GM18508 (cell line): ENCODE measurements at regions not wholly inside any gene's neighbourhood (a gene's known extent, or its start where the extent isn't known, plus 50 kb on each side); places are given as distances from the start of the nearest gene placed in this dataset.

Source experiments
- ATAC-seq: cut with Tn5 transposase; IDR thresholded peaks from one replicate; pipeline ENCODE4 v1.9.1; 2021; ENCODE audit warnings: moderate number of reproducible peaks; ENCODE audit not compliant: insufficient read depth, unreplicated experiment

DNA sequence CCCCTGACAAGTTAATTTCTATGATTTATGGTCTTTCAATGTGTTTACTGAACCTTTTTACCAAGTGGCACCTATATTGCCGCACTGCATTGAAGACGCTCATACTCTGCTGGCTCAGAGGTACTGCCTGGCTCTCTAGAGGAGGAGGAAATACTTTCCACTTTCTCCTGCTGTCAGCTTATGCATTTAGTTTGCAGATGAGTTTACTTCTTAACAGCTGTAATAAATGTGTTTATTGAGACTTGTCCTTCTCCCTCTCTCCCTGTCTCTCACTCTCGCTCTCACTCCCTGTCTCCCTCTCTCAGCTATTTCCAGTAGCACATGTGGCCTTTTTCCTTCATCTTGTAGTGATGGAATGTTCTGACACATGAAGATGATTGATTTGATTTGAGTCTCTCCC is 60.3 kb upstream of the SPATA13 start:
- no peak for ATAC-seq

DNA sequence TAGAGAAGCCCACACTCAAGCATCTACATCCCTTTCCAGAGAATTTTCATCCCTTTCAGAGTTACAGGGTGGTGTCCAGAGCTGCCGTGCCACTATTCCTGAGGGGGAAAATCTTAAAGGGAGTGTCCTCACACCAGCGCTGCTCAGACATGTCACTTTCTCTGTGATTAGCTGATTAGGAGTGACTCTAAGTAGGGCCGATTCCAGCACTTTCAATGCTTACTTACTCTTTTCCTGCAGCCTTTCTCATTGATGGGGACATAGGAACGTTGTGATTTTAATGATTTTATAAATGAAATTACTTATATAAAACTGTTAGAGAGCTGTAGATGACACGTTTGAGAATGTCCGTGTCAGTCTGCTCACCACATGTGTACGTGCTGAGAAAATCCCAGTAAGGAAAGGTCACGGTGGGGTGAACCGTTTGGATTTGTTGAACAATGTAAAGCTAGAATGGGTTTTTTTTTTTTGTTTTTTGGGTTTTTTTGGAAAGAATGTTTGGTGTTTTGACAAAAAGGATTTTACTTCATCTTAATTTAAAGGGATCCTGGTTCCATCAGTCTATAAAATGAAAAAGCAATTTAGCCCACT is 56.6 kb upstream of the SPATA13 start:
- ATAC-seq: no peak

DNA sequence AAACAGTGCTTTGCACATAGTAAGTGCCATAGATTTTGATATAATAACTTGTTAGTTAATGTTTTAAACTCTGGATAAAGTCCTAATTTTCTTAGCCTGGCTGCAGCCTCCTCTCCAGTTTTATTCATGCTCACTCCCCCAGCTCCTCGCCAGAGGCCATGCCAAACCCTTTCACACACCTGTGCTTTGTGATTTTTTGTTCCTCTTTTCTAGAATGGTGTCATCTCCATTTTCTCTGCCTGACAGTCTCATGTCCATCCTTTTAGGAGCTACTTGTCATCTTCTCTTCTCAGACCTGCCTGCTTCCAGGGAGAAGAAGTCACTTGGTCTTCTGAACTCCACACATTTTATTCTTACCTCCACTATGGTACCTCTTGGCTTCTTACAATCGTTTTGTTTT is 55.8 kb upstream of the SPATA13 start:
- no peak for ATAC-seq

DNA sequence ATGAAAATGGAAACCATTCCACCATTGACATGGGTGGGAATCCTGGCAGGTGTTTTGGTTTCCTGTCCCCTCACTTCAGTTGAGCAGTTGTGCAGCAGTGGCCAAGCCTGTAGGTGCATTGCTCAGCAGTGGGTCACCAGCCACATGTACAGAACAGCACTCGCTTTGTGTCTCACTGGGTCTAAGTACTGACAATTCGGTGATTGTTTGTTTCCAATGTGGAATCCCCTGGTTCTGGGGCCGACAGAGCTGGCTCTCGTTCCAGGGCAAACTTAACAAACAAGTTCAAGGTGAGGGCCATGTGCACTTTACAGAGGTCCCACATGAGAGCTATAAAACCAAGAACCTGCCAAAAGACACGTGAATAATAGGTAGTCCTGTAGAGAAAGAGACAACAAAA is 54.1 kb upstream of the SPATA13 start:
- no peak for ATAC-seq

DNA sequence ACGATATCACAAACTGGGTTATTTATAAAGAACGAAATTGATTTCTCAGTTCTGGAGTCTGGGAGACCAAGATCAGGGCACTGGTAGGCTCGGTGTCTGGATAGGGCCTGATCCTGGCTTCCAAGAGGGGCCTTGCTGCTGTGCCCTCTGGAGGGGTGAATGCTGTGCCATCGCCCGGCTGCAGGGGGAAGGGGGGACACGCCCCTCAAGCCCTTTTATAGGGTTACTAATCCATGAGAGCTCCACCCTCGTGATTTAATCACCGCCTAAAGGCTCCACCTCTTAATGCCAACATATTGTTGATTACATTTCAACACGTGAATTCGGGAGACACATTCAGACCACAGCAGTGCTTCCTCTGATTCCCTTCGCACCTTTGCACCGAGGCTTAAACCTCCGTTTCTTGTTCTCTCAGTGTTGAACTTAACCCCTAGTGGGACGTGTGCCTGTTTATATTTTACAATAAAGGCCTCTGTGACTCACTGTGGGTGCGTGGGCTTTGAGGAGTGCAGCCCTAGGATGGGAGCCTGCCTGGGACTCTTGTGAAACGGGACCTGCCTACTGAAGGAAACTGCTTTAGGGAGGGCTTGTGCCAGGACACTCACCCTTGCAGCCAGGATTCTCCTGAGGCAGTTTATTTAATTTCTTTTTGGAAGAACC is 52.4 kb upstream of the SPATA13 start:
- no peak for ATAC-seq

DNA sequence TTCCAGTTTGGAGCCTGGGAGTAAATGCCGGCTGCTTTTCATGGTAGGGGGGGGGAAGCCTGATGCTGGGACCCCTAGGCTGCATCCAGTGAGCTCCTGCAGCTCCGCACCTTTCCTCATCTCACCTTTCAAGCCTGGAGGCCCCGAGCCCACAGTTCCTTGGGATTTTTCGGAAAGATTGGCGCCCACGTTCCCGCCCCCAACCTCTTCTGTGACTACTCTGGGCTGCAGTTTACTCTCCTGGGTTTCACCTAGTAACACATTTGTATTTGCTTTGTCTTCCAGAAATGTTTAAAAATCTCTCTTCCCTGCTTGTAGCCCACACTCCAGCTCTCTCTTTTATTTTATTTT is 51.9 kb upstream of the SPATA13 start:
- no peak for ATAC-seq

DNA sequence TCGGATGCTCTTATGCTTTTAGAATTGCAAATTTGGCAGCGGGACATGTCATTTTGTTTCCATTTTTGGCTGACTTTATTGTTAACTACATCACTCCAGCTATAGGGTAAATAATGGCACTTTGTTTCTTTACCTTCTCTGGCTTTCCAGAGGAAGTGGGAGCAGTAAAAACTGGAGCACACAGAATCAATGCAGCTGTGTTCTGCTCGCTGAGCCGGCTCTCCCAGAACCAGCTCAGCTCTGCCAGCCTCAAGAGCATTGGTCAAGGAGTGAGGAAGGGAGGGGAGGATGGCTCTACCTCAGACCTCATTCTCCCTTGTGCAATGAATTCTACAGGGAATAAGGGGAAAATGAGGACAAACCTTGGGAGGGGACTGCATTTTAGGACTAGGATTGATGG is 50.5 kb upstream of the SPATA13 start:
- no peak for ATAC-seq
